A549 (cell line): ENCODE measurements at regions not wholly inside any gene's neighbourhood (a gene's known extent, or its start where the extent isn't known, plus 50 kb on each side); places are given as distances from the start of the nearest gene placed in this dataset.
"Not testable (repeated sequence)": the region's sequence is repeated elsewhere in the genome, so short reads cannot be mapped to it uniquely, and the experiment has no call there.

Source experiments
- ATAC-seq, 2 experiments: fragments of 200-7000 bp in 1 of 2; fragments of >200 bp in 1 of 2; cut with Nextera tagmentation in 1 of 2; cut with Tn5 transposase in 1 of 2; 3 replicates each; pipeline versions ENCODE4 v1.8.0 to v1.9.1; 2018 to 2020; ENCODE audit warnings: mild to moderate bottlenecking in 1 of 2, moderate library complexity in 1 of 2
- CTCF ChIA-PET: fragments of 300-600 bp; sonication (Branson Sonifier 250); formaldehyde crosslinking; extraction: SDS; loops from one replicate; lab custom pipeline; 2021; ENCODE audit warnings: antibody characterized with exemption, inconsistent platforms; lab: Yijun Ruan, JAX
- POLR2A ChIA-PET: fragments of 350-600 bp; formaldehyde crosslinking; extraction: SDS; loops from one replicate; lab custom pipeline; 2021; ENCODE audit warnings: antibody characterized with exemption, inconsistent platforms; lab: Yijun Ruan, JAX
- DNase-seq, 2 experiments: peaks; one replicate each; pipeline versions ENCODE4 v3.0.0 to v3.0.0-alpha.2; 2011 to 2016; ENCODE audit warnings: low read depth in 1 of 2, low spot score in 1 of 2
- FAIRE-seq: peaks from 2 replicates; lab custom pipeline; 2011; peaks lifted over from hg19 to GRCh38; lab: Jason Lieb, UNC
- H3K27ac ChIP-seq, 2 experiments: fragments of >200 bp; sonication (Bioruptor Twin); formaldehyde crosslinking; 3 replicates each; pipeline ENCODE4 v1.5.1; 2016 to 2017
- H3K4me1 ChIP-seq: fragments of >200 bp; sonication (Bioruptor Twin); formaldehyde crosslinking; 3 replicates; pipeline ENCODE4 v1.6.1; 2016
- H3K4me2 ChIP-seq: fragments of >200 bp; sonication (Bioruptor Twin); formaldehyde crosslinking; 3 replicates; pipeline ENCODE4 v1.6.1; 2016
- H3K4me3 ChIP-seq: fragments of >200 bp; sonication (Bioruptor Twin); formaldehyde crosslinking; 3 replicates; pipeline ENCODE4 v1.5.1; 2016
- H3K9me3 ChIP-seq: fragments of >200 bp; sonication (Bioruptor Twin); formaldehyde crosslinking; 3 replicates; pipeline ENCODE4 v1.6.1; 2016
- BHLHE40 ChIP-seq: IDR thresholded peaks from 2 replicates; pipeline ENCODE4 v1.6.1; 2012; ENCODE audit warnings: low read depth, low read length, inconsistent platforms
- CHD4 ChIP-seq: fragments of 200-600 bp; sonication (generic); IDR thresholded peaks from 2 replicates; pipeline ENCODE4 v1.6.1; 2016; ENCODE audit warnings: antibody characterized with exemption, mild to moderate bottlenecking, borderline replicate concordance
- EHMT2 ChIP-seq: fragments of 200-600 bp; sonication (generic); IDR thresholded peaks from 2 replicates; pipeline ENCODE4 v1.6.1; 2016; ENCODE audit warnings: antibody characterized with exemption, low read depth, mild to moderate bottlenecking, moderate library complexity
- EP300 ChIP-seq, 2 experiments: fragments of >200 bp; sonication (Bioruptor Twin); formaldehyde crosslinking; IDR thresholded peaks; 2 replicates in 1 of 2; 3 replicates in 1 of 2; pipeline ENCODE4 v1.6.1; 2016 to 2017
- FOSL2 ChIP-seq, 2 experiments: fragments of 450-650 bp in 1 of 2; fragments of >200 bp in 1 of 2; sonication (Bioruptor Twin) in 1 of 2; formaldehyde crosslinking; IDR thresholded peaks; 2 replicates each; pipeline versions ENCODE4 v1.5.0 to v1.6.1; 2016 to 2020; ENCODE audit warnings: mild to moderate bottlenecking in 1 of 2, moderate library complexity in 1 of 2
- FOXS1 ChIP-seq: fragments of 250-450 bp; sonication (Bioruptor Pico); IDR thresholded peaks from 2 replicates; pipeline ENCODE4 v1.5.0; 2020; ENCODE audit warnings: mild to moderate bottlenecking, moderate library complexity
- GATA3 ChIP-seq: IDR thresholded peaks from 2 replicates; pipeline ENCODE4 v1.6.1; 2012; ENCODE audit warnings: borderline replicate concordance
- HES2 ChIP-seq: fragments of >200 bp; sonication (Bioruptor Twin); formaldehyde crosslinking; IDR thresholded peaks from 2 replicates; pipeline ENCODE4 v1.6.1; 2016
- HEYL ChIP-seq: fragments of 250-450 bp; sonication (Bioruptor Pico); IDR thresholded peaks from 2 replicates; pipeline ENCODE4 v1.8.0; 2021; ENCODE audit warnings: mild to moderate bottlenecking, moderate library complexity
- HOXB5 ChIP-seq: fragments of 250-450 bp; sonication (Bioruptor Pico); IDR thresholded peaks from 2 replicates; pipeline ENCODE4 v1.5.0; 2020; ENCODE audit warnings: mild to moderate bottlenecking, moderate library complexity
- JUNB ChIP-seq: fragments of >200 bp; sonication (Bioruptor Twin); formaldehyde crosslinking; IDR thresholded peaks from 2 replicates; pipeline ENCODE4 v1.6.1; 2016
- KDM1A ChIP-seq: fragments of 200-600 bp; sonication (generic); IDR thresholded peaks from 2 replicates; pipeline ENCODE4 v1.6.1; 2016; ENCODE audit warnings: low read depth, mild to moderate bottlenecking
- KDM5A ChIP-seq: fragments of 200-600 bp; sonication (generic); IDR thresholded peaks from 2 replicates; pipeline ENCODE4 v1.6.1; 2016; ENCODE audit warnings: antibody characterized with exemption, mild to moderate bottlenecking
- MAFK ChIP-seq: fragments of 450-650 bp; IDR thresholded peaks from 2 replicates; pipeline ENCODE4 v1.6.1; 2014; ENCODE audit not compliant: partially characterized antibody
- MAX ChIP-seq: IDR thresholded peaks from 2 replicates; pipeline ENCODE4 v1.6.1; 2012
- MAZ ChIP-seq: fragments of 150-350 bp; IDR thresholded peaks from 2 replicates; pipeline ENCODE4 v1.6.1; 2014; ENCODE audit warnings: antibody characterized with exemption, low read depth, low read length, borderline replicate concordance
- POLR2A ChIP-seq: IDR thresholded peaks from 2 replicates; pipeline ENCODE4 v1.6.1; 2012; ENCODE audit warnings: mild to moderate bottlenecking, low read length
- POLR2AphosphoS2 ChIP-seq: conservative IDR thresholded peaks from 2 replicates; pipeline ENCODE4 v1.6.1; 2012; ENCODE audit warnings: low read length, improper control_type of control experiment, inconsistent platforms
- RAD21 ChIP-seq, 2 experiments: fragments of >200 bp in 1 of 2; sonication (Bioruptor Twin) in 1 of 2; formaldehyde crosslinking in 1 of 2; IDR thresholded peaks in 1 of 2; conservative IDR thresholded peaks in 1 of 2; 2 replicates in 1 of 2; 3 replicates in 1 of 2; pipeline ENCODE4 v1.6.1; 2012 to 2018; ENCODE audit warnings: inconsistent platforms in 1 of 2
- RARB ChIP-seq: fragments of 250-450 bp; sonication (Bioruptor Pico); IDR thresholded peaks from 2 replicates; pipeline ENCODE4 v1.8.0; 2021; ENCODE audit warnings: mild to moderate bottlenecking, moderate library complexity
- SMC3 ChIP-seq: fragments of >200 bp; sonication (Bioruptor Twin); formaldehyde crosslinking; IDR thresholded peaks from 3 replicates; pipeline ENCODE4 v1.6.1; 2018; ENCODE audit warnings: inconsistent platforms
- TP53 ChIP-seq: fragments of 250-450 bp; sonication (Bioruptor Pico); IDR thresholded peaks from 2 replicates; pipeline ENCODE4 v1.5.0; 2021; ENCODE audit warnings: mild to moderate bottlenecking, moderate library complexity
- ZFP36 ChIP-seq: fragments of 450-650 bp; IDR thresholded peaks from 2 replicates; pipeline ENCODE4 v1.6.1; 2014; ENCODE audit warnings: borderline replicate concordance; ENCODE audit not compliant: partially characterized antibody
- ZNF302 ChIP-seq: fragments of 250-450 bp; sonication (Bioruptor Pico); IDR thresholded peaks from 2 replicates; pipeline ENCODE4 v1.9.0; 2021; ENCODE audit warnings: inconsistent platforms, mild to moderate bottlenecking, moderate library complexity
- ZSCAN20 ChIP-seq: fragments of 250-450 bp; sonication (Bioruptor Pico); IDR thresholded peaks from 2 replicates; pipeline ENCODE4 v1.8.0; 2022; ENCODE audit warnings: mild to moderate bottlenecking, moderate library complexity
- WGBS: methylation state at CpG from one replicate; pipeline ENCODE4 v1.1.6; 2017; ENCODE audit errors: missing lambda C conversion rate; 5-methylcytosine and 5-hydroxymethylcytosine counted together

GRCh38 chr12:127048057-127048456 lies 1218.9 kb upstream of the TMEM132C start (continued):
- TF ChIP-seq HES2, result no peak
- TF ChIP-seq TP53, result no peak
- TF ChIP-seq EP300 (IDR thresholded peaks at IDR 0.05), result no peak
- no peak for TF ChIP-seq HOXB5

GRCh38 chr12:127048525-127048924 lies 1218.4 kb upstream of the TMEM132C start:
- ATAC-seq, H3K27ac ChIP-seq, CTCF ChIA-PET, FAIRE-seq, H3K9me3 ChIP-seq, POLR2A ChIA-PET, H3K4me2 ChIP-seq, H3K4me3 ChIP-seq, DNase-seq: not testable (repeated sequence)
- peaks cover 10% of the 10 kb centered on the region; the same call in 1 of the 3 replicates for H3K4me1 ChIP-seq
- 8% methylated on average over 6 of the region's 6 CpGs for WGBS

DNA sequence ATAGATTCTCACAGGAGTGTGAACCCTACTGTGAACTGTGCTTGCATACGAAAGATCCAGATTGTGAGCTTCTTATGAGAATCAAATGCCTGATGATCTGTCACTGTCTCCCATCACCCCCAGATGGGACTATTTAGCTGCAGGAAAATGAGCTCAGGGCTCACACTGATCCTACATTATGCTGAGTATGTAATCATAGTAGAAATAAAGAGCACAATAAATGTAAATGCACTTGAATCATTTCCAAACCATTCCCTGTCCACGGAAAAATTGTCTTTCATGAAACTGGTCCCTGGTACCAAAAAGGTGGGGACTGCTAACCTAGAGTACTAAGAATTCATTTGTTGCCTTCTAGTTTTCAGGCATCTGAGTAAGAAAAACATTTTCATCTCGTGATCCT lies 1215.8 kb upstream of the TMEM132C start:
- CTCF ChIA-PET, result no interaction called here

DNA sequence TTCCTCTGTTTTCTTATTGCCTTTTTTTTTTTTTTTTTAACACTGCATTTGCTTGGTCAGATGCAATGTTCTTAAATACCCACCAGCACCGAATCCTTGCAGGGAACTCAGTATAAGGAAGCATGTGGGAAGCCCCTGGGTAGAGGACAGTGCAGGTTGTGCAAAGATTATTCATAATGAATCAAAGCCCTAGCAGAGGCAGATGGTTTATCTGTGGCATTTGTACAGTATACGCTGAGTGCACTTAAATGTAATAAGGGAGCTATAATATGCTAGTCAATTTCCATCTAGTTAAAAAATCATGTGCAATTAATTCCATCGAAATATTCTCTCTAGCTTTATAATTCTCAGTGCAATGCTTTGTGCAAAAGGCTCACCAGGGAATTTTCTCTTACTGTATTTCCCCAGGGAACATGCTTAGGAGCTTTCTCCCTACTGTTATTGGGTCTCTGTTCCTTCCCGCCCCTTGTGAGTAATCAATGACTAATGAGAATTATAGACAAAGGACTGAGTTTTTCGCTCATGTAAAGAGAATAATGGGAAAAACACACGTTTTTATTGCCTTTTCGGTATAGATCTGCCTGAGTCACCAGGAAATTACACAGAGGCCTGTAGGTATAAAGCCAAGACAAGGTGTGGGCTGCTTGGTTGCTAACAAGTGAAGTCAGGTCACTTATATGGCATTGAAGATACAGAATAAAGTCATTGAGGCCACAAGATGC lies 1214.3 kb upstream of the TMEM132C start:
- WGBS, result 7% methylated on average over 7 of the region's 7 CpGs
- DNase-seq, result peak in 1 of 2 experiments; percentile 33
- Histone ChIP-seq H3K9me3 (no peaks in the 10 kb centered on the region), H3K4me2 (peak overlapping the region; percentile 47), H3K4me3 (no peak overlapping the region), H3K4me1 (peaks cover 10% of the 10 kb centered on the region; the same call in 1 of the 3 replicates)
- ATAC-seq, result peak; percentile 34 to 80; a peak in 4 of 6 replicates
- CTCF ChIA-PET, result interaction anchor here (0.7 to 1.4 kb wide), 2 partner anchors 25 to 31 kb away, joined by 3 read pairs; no protein-coding TSS in a partner anchor
- FAIRE-seq, result no peak
- TF ChIP-seq FOSL2 (IDR thresholded peaks at IDR 0.05) (peak; percentile 20; the same call in 1 of the 2 replicates), FOSL2 (CRISPR knock-in tag; IDR thresholded peaks at IDR 0.05) (peak; percentile 37; the same call in 1 of the 2 replicates), HEYL (no peak), RARB (CRISPR knock-in tag) (no peak), JUNB (peak; percentile 53; the same call in 1 of the 2 replicates)
- TF ChIP-seq, all 56 proteins: peak for 2
- POLR2A ChIA-PET, result no interaction called here
- H3K27ac ChIP-seq, result peak overlapping the region in 1 of 2 experiments; percentile 53; a peak in 2 of 6 replicates

More for the DNA sequence above, 1215.8 kb upstream of the TMEM132C start:
- 62% methylated on average over 3 of the region's 3 CpGs for WGBS
- Histone ChIP-seq H3K4me1 (peaks cover 10% of the 10 kb centered on the region; the same call in 1 of the 3 replicates), H3K4me2 (no peak overlapping the region), H3K4me3 (no peak overlapping the region), H3K9me3 (no peaks in the 10 kb centered on the region), H3K27ac (no peak overlapping the region)
- ATAC-seq (no peak), DNase-seq (no peak), FAIRE-seq (no peak)
- POLR2A ChIA-PET, result no interaction called here
- TF ChIP-seq FOXS1, result no peak
- no peak for TF ChIP-seq MAX

- no peak overlapping the region for H3K27ac ChIP-seq
- DNase-seq (no peak), FAIRE-seq (no peak)
Observed at GRCh38 chr12:127054531-127054930, 1212.4 kb upstream of the TMEM132C start.

GRCh38 chr12:127060310-127060847 lies 1206.6 kb upstream of the TMEM132C start:
- ATAC-seq, result no peak
- ChIA-PET CTCF (interaction anchor here (0.6 kb wide), 1 partner anchor 11 kb away, joined by 3 read pairs; no protein-coding TSS in a partner anchor), POLR2A (no interaction called here)
- Histone ChIP-seq H3K4me1 (no peaks in the 10 kb centered on the region), H3K4me2 (no peak overlapping the region), H3K4me3 (no peak overlapping the region), H3K27ac (no peak overlapping the region), H3K9me3 (no peaks in the 10 kb centered on the region)
- whole genome bisulfite sequencing, result 77% methylated on average over 26 of the region's 28 CpGs
- no peak for DNase-seq
- FAIRE-seq, result no peak
- TF ChIP-seq MAFK (no peak), FOSL2 (IDR thresholded peaks at IDR 0.05) (no peak), FOSL2 (CRISPR knock-in tag; IDR thresholded peaks at IDR 0.05) (no peak), KDM5A (no peak), TP53 (no peak), ZSCAN20 (CRISPR knock-in tag) (no peak), POLR2AphosphoS2 (no peak), ZFP36 (no peak), HEYL (no peak), RAD21 (conservative IDR thresholded peaks at IDR 0.05 in 1 of 2, IDR thresholded peaks at IDR 0.05 in 1 of 2) (no peak), EP300 (IDR thresholded peaks at IDR 0.05) (no peak), BHLHE40 (no peak), GATA3 (no peak), KDM1A (no peak), EHMT2 (no peak), SMC3 (no peak), FOXS1 (no peak), ZNF302 (CRISPR knock-in tag) (no peak), POLR2A (no peak)

More at GRCh38 chr12:127054531-127054930, 1212.4 kb upstream of the TMEM132C start:
- H3K9me3 ChIP-seq, result no peaks in the 10 kb centered on the region
- CTCF ChIA-PET, result no interaction called here
- peaks cover 10% of the 10 kb centered on the region; the same call in 1 of the 3 replicates for H3K4me1 ChIP-seq
- H3K4me2 ChIP-seq, result no peak overlapping the region
- WGBS, result 45% methylated on average over 6 of the region's 6 CpGs
- no peak overlapping the region for H3K4me3 ChIP-seq
- ATAC-seq, result no peak
- no peak for TF ChIP-seq CHD4
- TF ChIP-seq EHMT2, result no peak
- TF ChIP-seq MAZ, result no peak
- POLR2A ChIA-PET, result no interaction called here
